Medulla oblongata (tissue), 1 donor: ENCODE measurements at regions not wholly inside any gene's neighbourhood (a gene's known extent, or its start where the extent isn't known, plus 50 kb on each side); places are given as distances from the start of the nearest gene placed in this dataset.

ENCODE experiments used
- DNase-seq: peaks from one replicate; pipeline ENCODE4 v3.0.0-alpha.2; 2015; ENCODE audit errors: extremely low spot score

DNA sequence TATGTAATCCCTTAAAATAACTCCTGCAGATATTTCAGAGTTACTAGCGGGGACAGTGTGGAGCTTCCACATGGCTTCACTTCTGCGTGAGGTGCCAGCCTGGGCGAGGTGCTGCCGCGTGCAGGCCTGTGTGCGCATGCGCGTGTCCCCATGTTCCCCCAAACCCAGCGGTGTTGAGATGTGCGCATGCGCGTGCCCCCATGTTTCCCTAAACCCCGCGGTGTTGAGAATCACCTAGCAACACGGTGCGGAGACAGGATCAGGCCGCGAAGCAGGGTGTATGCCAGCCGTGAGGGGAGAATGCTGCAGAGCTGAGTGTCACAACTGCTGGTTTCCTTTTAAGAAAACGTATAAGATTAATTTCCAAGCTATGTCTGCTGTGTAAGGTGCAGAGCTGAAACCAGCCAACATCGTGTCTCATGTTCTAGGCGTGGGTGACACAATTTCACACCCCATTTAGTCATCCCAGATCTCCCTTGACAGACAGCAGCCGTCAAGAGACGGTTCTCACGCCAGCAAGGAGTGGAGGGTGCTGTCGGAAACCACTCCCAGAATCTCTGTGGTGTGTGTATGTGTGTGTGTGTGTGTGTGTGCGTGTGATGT lies 71.9 kb upstream of the ADARB2 start:
- no peak for DNase-seq

DNA sequence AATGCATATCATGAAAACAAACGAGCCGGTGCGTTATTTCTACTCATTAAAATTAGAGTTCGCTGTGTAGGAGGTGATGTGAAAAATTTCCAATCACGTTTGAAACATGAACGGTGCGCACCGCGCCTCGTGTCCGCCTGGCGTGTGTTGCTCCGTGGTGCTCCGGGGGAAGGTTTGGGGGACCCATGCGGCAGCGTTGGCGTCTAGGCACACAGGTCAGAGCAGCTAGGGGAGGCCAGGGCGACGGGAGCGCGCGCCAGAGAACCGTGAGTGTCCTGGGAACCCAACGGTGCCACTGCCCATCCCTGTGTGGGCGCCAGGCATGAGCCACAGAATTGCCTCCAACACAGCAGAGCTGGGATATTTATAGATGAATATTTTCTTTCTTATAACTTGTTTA lies 70.6 kb upstream of the ADARB2 start:
- no peak for DNase-seq

DNA sequence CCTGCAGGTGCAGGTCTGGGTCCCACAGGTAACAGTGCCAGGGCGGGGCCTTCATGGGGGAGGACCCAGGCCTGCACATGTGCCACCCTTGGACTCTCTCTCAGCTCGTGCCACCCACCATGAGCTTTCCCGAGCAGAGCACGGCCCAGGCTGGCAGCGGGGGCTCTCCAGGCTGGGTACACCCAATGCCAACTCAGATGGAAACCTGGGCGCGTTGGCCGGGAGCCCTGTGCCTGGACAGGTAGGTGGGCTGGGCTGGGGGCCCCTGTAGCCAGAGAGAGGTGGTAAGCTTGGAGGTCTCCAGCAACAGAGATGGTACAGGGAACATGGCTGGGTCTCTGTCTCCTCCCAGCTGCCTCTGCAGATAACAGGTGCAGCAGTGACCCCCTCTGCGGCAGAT lies 69.9 kb upstream of the ADARB2 start:
- DNase-seq = no peak

DNA sequence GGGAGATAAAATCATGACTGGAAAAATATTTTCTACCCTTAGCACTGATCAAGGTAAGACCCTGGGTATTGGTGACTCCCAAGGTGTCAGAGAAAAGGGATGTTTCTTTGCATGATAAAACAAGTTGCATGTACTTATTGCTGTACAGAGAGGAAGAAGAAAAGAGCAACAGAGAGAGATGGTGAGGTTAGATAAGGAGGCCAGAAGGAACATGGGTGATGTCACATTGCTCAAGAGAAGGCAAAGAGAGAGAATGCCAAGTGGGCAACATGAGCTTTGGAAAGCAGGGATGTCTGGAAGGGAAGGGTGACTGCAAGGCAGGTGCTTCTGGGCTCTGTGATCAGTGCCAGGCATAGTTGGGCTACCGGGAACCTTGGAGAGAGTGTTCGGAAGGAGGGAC lies 65.1 kb upstream of the ADARB2 start:
- DNase-seq = no peak

DNA sequence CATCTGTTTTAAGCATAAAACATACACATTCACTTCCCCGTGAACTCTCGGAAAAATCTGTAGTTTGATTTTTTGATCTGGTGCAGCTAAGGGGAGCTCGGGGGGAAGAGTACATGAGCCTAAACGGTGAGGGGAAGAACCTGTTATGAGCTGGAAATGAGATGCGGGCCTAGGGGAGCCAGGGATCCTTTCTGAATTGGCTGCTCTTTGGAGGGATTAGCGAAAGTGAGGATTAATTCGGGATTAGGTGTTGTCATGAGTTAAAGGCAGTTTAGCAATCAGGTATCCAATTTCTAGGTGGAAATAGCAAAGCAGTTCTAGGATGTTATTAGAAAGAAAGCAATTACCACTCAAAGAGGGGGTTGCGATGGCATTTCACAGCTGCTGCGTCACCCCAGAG lies 51.1 kb upstream of the ADARB2 start:
- no peak for DNase-seq
